Activated naive CD4-positive, alpha-beta T cell treated with anti-CD3 and anti-CD28 coated beads, Interleukin-2, amount 10 ng/mL, durations not matched to agents 7 days and 5 days (primary cell): ENCODE measurements at regions not wholly inside any gene's neighbourhood (a gene's known extent, or its start where the extent isn't known, plus 50 kb on each side); places are given as distances from the start of the nearest gene placed in this dataset.

Experiments used
- CTCF ChIA-PET: fragments of 350-600 bp; sonication (Branson Sonifier 250); formaldehyde crosslinking; loops from one replicate; lab custom pipeline; 2021; ENCODE audit warnings: antibody characterized with exemption; lab: Charles Lee
- DNase-seq: peaks from one replicate; pipeline ENCODE4 v3.0.0-alpha.2; 2020
- H3K27ac Mint-ChIP-seq: one replicate; pipeline ENCODE4 v1.8.0; 2021; ENCODE audit warnings: mild to moderate bottlenecking, moderate library complexity, mixed read lengths
- H3K27me3 Mint-ChIP-seq: one replicate; pipeline ENCODE4 v1.8.0; 2021; ENCODE audit warnings: mild to moderate bottlenecking, mixed read lengths
- H3K36me3 Mint-ChIP-seq: one replicate; pipeline ENCODE4 v1.8.0; 2021; ENCODE audit warnings: mixed read lengths
- H3K4me1 Mint-ChIP-seq: one replicate; pipeline ENCODE4 v1.8.0; 2021; ENCODE audit warnings: mixed read lengths
- H3K4me3 Mint-ChIP-seq: one replicate; pipeline ENCODE4 v1.8.0; 2021; ENCODE audit warnings: mild to moderate bottlenecking, moderate library complexity, mixed read lengths
- H3K9me3 Mint-ChIP-seq: one replicate; pipeline ENCODE4 v1.8.0; 2021; ENCODE audit warnings: mixed read lengths

- CTCF ChIA-PET, result no interaction called here
- no peaks in the 10 kb centered on the region for H3K9me3 Mint-ChIP-seq
- DNase-seq, result no peak
- no peak overlapping the region for H3K4me3 Mint-ChIP-seq
- H3K27ac Mint-ChIP-seq, result no peak overlapping the region
- H3K27me3 Mint-ChIP-seq, result no peaks in the 10 kb centered on the region
- H3K4me1 Mint-ChIP-seq, result no peaks in the 10 kb centered on the region
- H3K36me3 Mint-ChIP-seq, result no peaks in the 10 kb centered on the region
Observed at GRCh38 chr7:11895337-11895736, 63.3 kb upstream of the THSD7A start.

- no peaks in the 10 kb centered on the region for H3K36me3 Mint-ChIP-seq
- H3K27ac Mint-ChIP-seq, result no peak overlapping the region
- H3K4me3 Mint-ChIP-seq, result no peak overlapping the region
- H3K9me3 Mint-ChIP-seq, result no peaks in the 10 kb centered on the region
- no peaks in the 10 kb centered on the region for H3K27me3 Mint-ChIP-seq
- CTCF ChIA-PET, result no interaction called here
- no peak for DNase-seq
- H3K4me1 Mint-ChIP-seq, result no peaks in the 10 kb centered on the region
Observed at GRCh38 chr7:11896663-11897062, 64.7 kb upstream of the THSD7A start.

GRCh38 chr7:11899247-11899646 lies 67.2 kb upstream of the THSD7A start:
- Mint-ChIP-seq H3K27ac (no peak overlapping the region), H3K4me3 (no peak overlapping the region), H3K4me1 (no peaks in the 10 kb centered on the region), H3K27me3 (no peaks in the 10 kb centered on the region), H3K9me3 (no peaks in the 10 kb centered on the region), H3K36me3 (no peaks in the 10 kb centered on the region)
- CTCF ChIA-PET, result no interaction called here
- no peak for DNase-seq

- H3K27me3 Mint-ChIP-seq, result no peaks in the 10 kb centered on the region
- DNase-seq, result no peak
- H3K27ac Mint-ChIP-seq, result no peak overlapping the region
- H3K9me3 Mint-ChIP-seq, result no peaks in the 10 kb centered on the region
- H3K4me3 Mint-ChIP-seq, result no peak overlapping the region
- CTCF ChIA-PET, result no interaction called here
- no peaks in the 10 kb centered on the region for H3K4me1 Mint-ChIP-seq
- no peaks in the 10 kb centered on the region for H3K36me3 Mint-ChIP-seq
Observed at GRCh38 chr7:11910253-11910652, 78.3 kb upstream of the THSD7A start.

- H3K27me3 Mint-ChIP-seq, result no peaks in the 10 kb centered on the region
- CTCF ChIA-PET, result no interaction called here
- H3K36me3 Mint-ChIP-seq, result no peaks in the 10 kb centered on the region
- no peak overlapping the region for H3K27ac Mint-ChIP-seq
- no peak overlapping the region for H3K4me3 Mint-ChIP-seq
- no peak for DNase-seq
- no peaks in the 10 kb centered on the region for H3K4me1 Mint-ChIP-seq
- no peaks in the 10 kb centered on the region for H3K9me3 Mint-ChIP-seq
Observed at GRCh38 chr7:11911900-11912299, 79.9 kb upstream of the THSD7A start.

GRCh38 chr7:11914645-11915044 lies 82.6 kb upstream of the THSD7A start:
- CTCF ChIA-PET, result no interaction called here
- no peaks in the 10 kb centered on the region for H3K4me1 Mint-ChIP-seq
- no peak overlapping the region for H3K4me3 Mint-ChIP-seq
- no peak overlapping the region for H3K27ac Mint-ChIP-seq
- H3K9me3 Mint-ChIP-seq, result no peaks in the 10 kb centered on the region
- DNase-seq, result no peak
- H3K36me3 Mint-ChIP-seq, result no peaks in the 10 kb centered on the region
- no peaks in the 10 kb centered on the region for H3K27me3 Mint-ChIP-seq

GRCh38 chr7:11923376-11923930 lies 91.5 kb upstream of the THSD7A start:
- no peaks in the 10 kb centered on the region for H3K4me1 Mint-ChIP-seq
- no peak for DNase-seq
- CTCF ChIA-PET, result no interaction called here
- no peaks in the 10 kb centered on the region for H3K9me3 Mint-ChIP-seq
- no peaks in the 10 kb centered on the region for H3K27me3 Mint-ChIP-seq
- no peak overlapping the region for H3K27ac Mint-ChIP-seq
- no peak overlapping the region for H3K4me3 Mint-ChIP-seq
- no peaks in the 10 kb centered on the region for H3K36me3 Mint-ChIP-seq

GRCh38 chr7:11931307-11931706 lies 99.3 kb upstream of the THSD7A start:
- CTCF ChIA-PET, result no interaction called here
- Mint-ChIP-seq H3K9me3 (no peaks in the 10 kb centered on the region), H3K27me3 (no peaks in the 10 kb centered on the region), H3K36me3 (no peaks in the 10 kb centered on the region), H3K4me3 (no peak overlapping the region), H3K4me1 (no peaks in the 10 kb centered on the region), H3K27ac (no peak overlapping the region)
- no peak for DNase-seq

GRCh38 chr7:11934796-11935195 lies 102.8 kb upstream of the THSD7A start:
- Mint-ChIP-seq H3K36me3 (no peaks in the 10 kb centered on the region), H3K27me3 (no peaks in the 10 kb centered on the region), H3K4me1 (no peaks in the 10 kb centered on the region), H3K4me3 (no peak overlapping the region), H3K9me3 (no peaks in the 10 kb centered on the region), H3K27ac (no peak overlapping the region)
- DNase-seq, result no peak
- CTCF ChIA-PET, result no interaction called here

- H3K36me3 Mint-ChIP-seq, result no peaks in the 10 kb centered on the region
- no peak for DNase-seq
- CTCF ChIA-PET, result no interaction called here
- no peaks in the 10 kb centered on the region for H3K4me1 Mint-ChIP-seq
- H3K9me3 Mint-ChIP-seq, result no peaks in the 10 kb centered on the region
- no peaks in the 10 kb centered on the region for H3K27me3 Mint-ChIP-seq
- no peak overlapping the region for H3K27ac Mint-ChIP-seq
- H3K4me3 Mint-ChIP-seq, result no peak overlapping the region
Observed at GRCh38 chr7:11935905-11936304, 103.9 kb upstream of the THSD7A start.

- CTCF ChIA-PET, result no interaction called here
- no peak overlapping the region for H3K27ac Mint-ChIP-seq
- DNase-seq, result no peak
- no peaks in the 10 kb centered on the region for H3K4me1 Mint-ChIP-seq
- no peaks in the 10 kb centered on the region for H3K36me3 Mint-ChIP-seq
- H3K27me3 Mint-ChIP-seq, result no peaks in the 10 kb centered on the region
- H3K9me3 Mint-ChIP-seq, result peaks cover 2% of the 10 kb centered on the region
- H3K4me3 Mint-ChIP-seq, result no peak overlapping the region
Observed at GRCh38 chr7:11946794-11947193, 114.8 kb upstream of the THSD7A start.

- CTCF ChIA-PET, result no interaction called here
- DNase-seq, result no peak
- Mint-ChIP-seq H3K27ac (no peak overlapping the region), H3K4me1 (no peaks in the 10 kb centered on the region), H3K4me3 (no peak overlapping the region), H3K9me3 (peaks cover 2% of the 10 kb centered on the region), H3K27me3 (no peaks in the 10 kb centered on the region), H3K36me3 (no peaks in the 10 kb centered on the region)
Observed at GRCh38 chr7:11950281-11950680, 118.3 kb upstream of the THSD7A start.

- H3K4me3 Mint-ChIP-seq, result no peak overlapping the region
- H3K27ac Mint-ChIP-seq, result no peak overlapping the region
- CTCF ChIA-PET, result no interaction called here
- no peaks in the 10 kb centered on the region for H3K27me3 Mint-ChIP-seq
- DNase-seq, result no peak
- H3K36me3 Mint-ChIP-seq, result no peaks in the 10 kb centered on the region
- H3K9me3 Mint-ChIP-seq, result peaks cover 2% of the 10 kb centered on the region
- no peaks in the 10 kb centered on the region for H3K4me1 Mint-ChIP-seq
Observed at GRCh38 chr7:11950942-11951341, 118.9 kb upstream of the THSD7A start.

- Mint-ChIP-seq H3K36me3 (no peaks in the 10 kb centered on the region), H3K27me3 (no peaks in the 10 kb centered on the region), H3K27ac (no peak overlapping the region), H3K9me3 (peaks cover 2% of the 10 kb centered on the region), H3K4me3 (no peak overlapping the region), H3K4me1 (no peaks in the 10 kb centered on the region)
- no peak for DNase-seq
- CTCF ChIA-PET, result no interaction called here
Observed at GRCh38 chr7:11951909-11952308, 119.9 kb upstream of the THSD7A start.

- H3K27me3 Mint-ChIP-seq, result no peaks in the 10 kb centered on the region
- no peak for DNase-seq
- H3K27ac Mint-ChIP-seq, result no peak overlapping the region
- H3K4me3 Mint-ChIP-seq, result no peak overlapping the region
- peaks cover 2% of the 10 kb centered on the region for H3K9me3 Mint-ChIP-seq
- no peaks in the 10 kb centered on the region for H3K36me3 Mint-ChIP-seq
- CTCF ChIA-PET, result no interaction called here
- no peaks in the 10 kb centered on the region for H3K4me1 Mint-ChIP-seq
Observed at GRCh38 chr7:11952972-11953371, 121.0 kb upstream of the THSD7A start.

- Mint-ChIP-seq H3K36me3 (no peaks in the 10 kb centered on the region), H3K9me3 (no peaks in the 10 kb centered on the region), H3K4me1 (no peaks in the 10 kb centered on the region), H3K4me3 (no peak overlapping the region), H3K27me3 (no peaks in the 10 kb centered on the region), H3K27ac (no peak overlapping the region)
- CTCF ChIA-PET, result no interaction called here
- no peak for DNase-seq
Observed at GRCh38 chr7:11956991-11957390, 125.0 kb upstream of the THSD7A start.
